Neuronal stem cell (in vitro differentiated cells): ENCODE measurements at regions not wholly inside any gene's neighbourhood (a gene's known extent, or its start where the extent isn't known, plus 50 kb on each side); places are given as distances from the start of the nearest gene placed in this dataset.

Experiments used
- DNase-seq: peaks from one replicate; pipeline ENCODE4 v3.0.0-alpha.2; 2013; ENCODE audit warnings: low spot score
- H2AFZ ChIP-seq: one replicate; pipeline ENCODE4 v1.6.1; 2013; ENCODE audit warnings: mild to moderate bottlenecking, low read length, inconsistent platforms
- H2AK5ac ChIP-seq: 2 replicates; pipeline ENCODE4 v1.6.1; 2013; ENCODE audit warnings: low read depth, mild to moderate bottlenecking, inconsistent platforms, low read length, moderate library complexity, mixed read lengths
- H2BK120ac ChIP-seq: 2 replicates; pipeline ENCODE4 v1.6.1; 2013; ENCODE audit warnings: low read depth, mild to moderate bottlenecking, inconsistent platforms, low read length, moderate library complexity, mixed read lengths
- H2BK12ac ChIP-seq: one replicate; pipeline ENCODE4 v1.6.1; 2013; ENCODE audit warnings: low read length, inconsistent platforms
- H2BK15ac ChIP-seq: 2 replicates; pipeline ENCODE4 v1.6.1; 2013; ENCODE audit warnings: mild to moderate bottlenecking, low read length, inconsistent platforms, mixed read lengths
- H2BK5ac ChIP-seq: one replicate; pipeline ENCODE4 v1.6.1; 2013; ENCODE audit warnings: inconsistent platforms, mild to moderate bottlenecking, low read length, moderate library complexity
- H3K14ac ChIP-seq: one replicate; pipeline ENCODE4 v1.6.1; 2013; ENCODE audit warnings: low read length, inconsistent platforms
- H3K18ac ChIP-seq: 2 replicates; pipeline ENCODE4 v1.6.1; 2013; ENCODE audit warnings: low read length, inconsistent platforms
- H3K23ac ChIP-seq: 2 replicates; pipeline ENCODE4 v1.6.1; 2013; ENCODE audit warnings: low read depth, mild to moderate bottlenecking, mixed read lengths, low read length, inconsistent platforms; ENCODE audit not compliant: poor library complexity
- H3K27ac ChIP-seq: replicated peaks from 3 replicates; pipeline ENCODE4 v1.5.1; 2013; ENCODE audit warnings: low read length, inconsistent platforms
- H3K27me3 ChIP-seq, 3 experiments: 2 replicates each; pipeline ENCODE4 v1.6.1; 2013; ENCODE audit warnings: low read length in 3 of 3, mild to moderate bottlenecking in 2 of 3, inconsistent platforms in 1 of 3, low read depth in 1 of 3, mixed read lengths in 1 of 3, moderate library complexity in 1 of 3; ENCODE audit not compliant: control insufficient read depth in 3 of 3, insufficient read depth in 3 of 3
- H3K36me3 ChIP-seq, 2 donors: replicated peaks in 1 of 2; 2 replicates each; pipeline ENCODE4 v1.6.1; 2013; ENCODE audit warnings: low read length in 2 of 2; ENCODE audit not compliant: control insufficient read depth in 2 of 2, insufficient read depth in 2 of 2
- H3K4ac ChIP-seq: 2 replicates; pipeline ENCODE4 v1.6.1; 2013; ENCODE audit warnings: inconsistent platforms, mild to moderate bottlenecking, low read length, moderate library complexity
- H3K4me1 ChIP-seq, 2 donors: 1 replicate in 1 of 2; 2 replicates in 1 of 2; pipeline ENCODE4 v1.6.1; 2013; ENCODE audit warnings: low read length in 2 of 2, low read depth in 1 of 2; ENCODE audit not compliant: control insufficient read depth in 2 of 2, insufficient read depth in 1 of 2
- H3K4me2 ChIP-seq: one replicate; pipeline ENCODE4 v1.6.1; 2013; ENCODE audit warnings: mild to moderate bottlenecking, low read length, inconsistent platforms; ENCODE audit not compliant: insufficient read depth, poor library complexity, severe bottlenecking
- H3K4me3 ChIP-seq, 2 donors: 2 replicates each; pipeline ENCODE4 v1.5.1; 2013; ENCODE audit warnings: low read length in 2 of 2, mild to moderate bottlenecking in 2 of 2, inconsistent platforms in 1 of 2, moderate library complexity in 1 of 2
- H3K79me1 ChIP-seq: one replicate; pipeline ENCODE4 v1.6.1; 2013; ENCODE audit warnings: low read depth, mild to moderate bottlenecking, inconsistent platforms, low read length, moderate library complexity
- H3K9ac ChIP-seq: one replicate; pipeline ENCODE4 v1.6.1; 2013; ENCODE audit warnings: mild to moderate bottlenecking, low read depth, low read length, inconsistent platforms; ENCODE audit not compliant: poor library complexity
- H3K9me3 ChIP-seq, 2 donors: replicated peaks in 1 of 2; 2 replicates each; pipeline versions ENCODE3 to v1.6.1; 2013; ENCODE audit warnings: low read length in 2 of 2, mild to moderate bottlenecking in 2 of 2, inconsistent platforms in 1 of 2, low read depth in 1 of 2, mixed read lengths in 1 of 2, moderate library complexity in 1 of 2; ENCODE audit not compliant: control insufficient read depth in 2 of 2, insufficient read depth in 1 of 2
- H4K8ac ChIP-seq: one replicate; pipeline ENCODE4 v1.6.1; 2013; ENCODE audit warnings: low read depth, mild to moderate bottlenecking, inconsistent platforms, low read length, moderate library complexity
- H4K91ac ChIP-seq: one replicate; pipeline ENCODE4 v1.6.1; 2013; ENCODE audit warnings: low read length, low read depth, mild to moderate bottlenecking, inconsistent platforms; ENCODE audit not compliant: poor library complexity
- WGBS, 2 donors: extraction: QIAGEN DNeasy Blood & Tissue Kit; methylation state at CpG; one replicate each; pipeline ENCODE4 v1.1.7; 2013; ENCODE audit warnings: missing lambda C conversion rate in 2 of 2, mixed read lengths in 1 of 2; ENCODE audit not compliant: insufficient read length in 2 of 2, insufficient replicate concordance in 1 of 2; ENCODE audit errors: extremely low coverage in 2 of 2; 5-methylcytosine and 5-hydroxymethylcytosine counted together

DNA sequence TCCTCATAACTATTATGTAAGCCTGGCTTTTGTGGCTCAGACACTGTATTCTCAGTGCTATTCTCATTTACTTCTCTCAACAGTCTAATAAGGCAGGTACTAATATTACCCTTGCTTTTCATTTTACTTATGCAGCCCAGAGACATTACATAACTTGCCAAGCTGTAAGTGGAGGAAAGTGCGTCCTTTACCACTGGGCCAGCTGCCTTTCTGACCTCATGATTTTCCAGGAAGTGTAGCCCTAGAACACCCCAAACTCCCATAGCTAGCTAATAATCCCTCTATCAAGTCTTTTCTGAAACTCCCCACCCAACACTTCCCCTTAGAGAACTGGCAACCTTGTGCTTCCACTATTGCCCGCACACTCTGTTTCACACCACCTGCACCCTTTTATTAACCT, 192.9 kb upstream of the HMHB1 start:
- H3K27ac ChIP-seq = no peak overlapping the region
- H2BK120ac ChIP-seq = no peak overlapping the region
- H3K4me3 ChIP-seq = no peak overlapping the region
- no peak overlapping the region for H2BK12ac ChIP-seq
- H3K14ac ChIP-seq = no peak overlapping the region
- no peak overlapping the region for H3K18ac ChIP-seq
- no peaks in the 10 kb centered on the region for H3K27me3 ChIP-seq
- H3K4me1 ChIP-seq = peaks cover 0 to 1% of the 10 kb centered on the region in 2 donors
- no peak overlapping the region for H4K8ac ChIP-seq
- no peak overlapping the region for H2AK5ac ChIP-seq
- no peak overlapping the region for H2BK5ac ChIP-seq
- H3K36me3 ChIP-seq = no peaks in the 10 kb centered on the region
- H4K91ac ChIP-seq = no peak overlapping the region
- H3K9me3 ChIP-seq = no peaks in the 10 kb centered on the region
- DNase-seq = no peak
- no peak overlapping the region for H3K4ac ChIP-seq
- H3K23ac ChIP-seq = no peak overlapping the region
- no peak overlapping the region for H3K9ac ChIP-seq
- no peak overlapping the region for H2AFZ ChIP-seq
- no peaks in the 10 kb centered on the region for H3K79me1 ChIP-seq
- WGBS, 2 donors = no CpG with 5 or more reads among the region's 2 CpGs
- H3K4me2 ChIP-seq = no peak overlapping the region
- no peak overlapping the region for H2BK15ac ChIP-seq

DNA sequence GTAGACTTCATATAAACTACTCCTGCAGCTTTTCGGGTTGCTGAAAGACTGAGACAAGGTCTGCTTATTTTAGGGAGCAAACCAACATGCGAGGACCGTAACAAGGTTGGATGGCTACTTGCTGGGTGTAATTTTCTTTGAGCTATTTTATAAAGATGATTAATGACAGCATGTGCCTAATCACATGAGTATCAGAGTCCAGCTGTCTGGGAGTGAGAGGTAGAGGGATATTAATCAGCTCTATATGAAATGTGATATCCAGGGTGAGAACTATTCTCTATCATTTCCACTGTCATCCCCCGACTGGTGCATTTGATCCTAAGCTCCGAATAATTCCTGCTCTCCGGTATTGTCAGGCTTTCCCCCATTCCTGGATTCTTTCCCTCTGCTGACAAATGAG, 193.8 kb upstream of the HMHB1 start:
- Histone ChIP-seq H4K91ac (no peak overlapping the region), H2BK15ac (no peak overlapping the region), H3K18ac (no peak overlapping the region), H3K36me3 (no peaks in the 10 kb centered on the region), H3K79me1 (no peaks in the 10 kb centered on the region), H3K4me2 (no peak overlapping the region), H3K4me3 (no peak overlapping the region), H2AFZ (no peak overlapping the region), H3K4ac (no peak overlapping the region), H3K4me1 (peaks cover 0 to 1% of the 10 kb centered on the region in 2 donors), H4K8ac (no peak overlapping the region), H3K9ac (no peak overlapping the region), H2BK5ac (no peak overlapping the region), H3K27ac (no peak overlapping the region), H3K9me3 (no peaks in the 10 kb centered on the region), H3K23ac (no peak overlapping the region), H3K27me3 (no peaks in the 10 kb centered on the region), H2BK120ac (no peak overlapping the region), H2AK5ac (no peak overlapping the region), H3K14ac (no peak overlapping the region), H2BK12ac (no peak overlapping the region)
- WGBS, 2 donors = no CpG with 5 or more reads among the region's 6 CpGs
- no peak for DNase-seq

DNA sequence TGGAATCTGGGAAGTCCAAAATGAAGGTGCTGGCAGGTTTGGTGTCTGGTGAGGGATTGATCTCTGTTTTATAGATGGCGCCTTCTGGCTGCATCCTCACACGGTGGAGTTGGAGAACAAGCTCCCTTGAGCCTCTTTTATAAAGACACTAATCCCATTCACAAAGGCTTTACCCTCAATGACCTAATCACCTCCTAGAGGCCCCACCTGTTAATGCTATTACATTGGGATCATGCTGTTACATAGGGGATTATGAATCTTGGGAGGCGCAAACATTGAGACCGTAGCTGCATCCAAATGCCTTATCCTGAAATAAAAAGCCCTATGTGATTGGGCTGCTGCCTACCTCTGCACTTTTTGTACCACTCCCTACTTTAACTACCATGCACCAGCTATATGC, 197.1 kb upstream of the HMHB1 start:
- H3K18ac ChIP-seq = no peak overlapping the region
- no peak overlapping the region for H2BK15ac ChIP-seq
- H3K36me3 ChIP-seq = no peaks in the 10 kb centered on the region
- H3K23ac ChIP-seq = no peak overlapping the region
- peaks cover 0 to 1% of the 10 kb centered on the region in 2 donors for H3K4me1 ChIP-seq
- H3K9me3 ChIP-seq = no peaks in the 10 kb centered on the region
- no CpG with 5 or more reads among the region's 4 CpGs for WGBS, 2 donors
- no peaks in the 10 kb centered on the region for H3K79me1 ChIP-seq
- no peak overlapping the region for H2AK5ac ChIP-seq
- H2BK5ac ChIP-seq = no peak overlapping the region
- H3K4me2 ChIP-seq = no peak overlapping the region
- no peak overlapping the region for H3K14ac ChIP-seq
- no peak overlapping the region for H3K4ac ChIP-seq
- H4K8ac ChIP-seq = no peak overlapping the region
- peak; percentile 23 for DNase-seq
- no peak overlapping the region for H2BK120ac ChIP-seq
- H4K91ac ChIP-seq = no peak overlapping the region
- no peak overlapping the region for H2AFZ ChIP-seq
- H2BK12ac ChIP-seq = no peak overlapping the region
- no peak overlapping the region for H3K27ac ChIP-seq
- no peak overlapping the region for H3K4me3 ChIP-seq
- no peak overlapping the region for H3K9ac ChIP-seq
- H3K27me3 ChIP-seq = no peaks in the 10 kb centered on the region

DNA sequence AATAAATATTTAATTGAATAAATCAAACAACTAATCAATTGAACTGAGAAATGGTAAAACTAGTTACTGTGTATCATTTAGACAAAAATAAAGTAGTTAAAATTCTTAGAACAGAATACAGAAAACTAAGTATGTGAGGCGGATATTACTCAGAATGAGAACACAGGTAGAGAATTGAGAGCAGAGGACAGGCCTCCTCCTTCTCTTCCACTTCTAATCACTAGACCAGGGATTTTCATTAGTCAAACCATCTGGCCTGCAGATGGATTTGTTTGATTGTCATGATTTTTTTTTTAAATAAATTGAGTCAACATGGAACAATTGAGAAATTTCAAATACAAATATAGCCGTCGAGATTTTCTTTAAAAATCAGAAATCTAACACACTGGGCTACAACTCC, 198.6 kb upstream of the HMHB1 start:
- H4K91ac ChIP-seq = no peak overlapping the region
- H2AFZ ChIP-seq = no peak overlapping the region
- no peaks in the 10 kb centered on the region for H3K9me3 ChIP-seq
- H2BK12ac ChIP-seq = no peak overlapping the region
- no peak overlapping the region for H4K8ac ChIP-seq
- no peak overlapping the region for H3K18ac ChIP-seq
- H2BK120ac ChIP-seq = no peak overlapping the region
- H3K9ac ChIP-seq = no peak overlapping the region
- peaks cover 0 to 1% of the 10 kb centered on the region in 2 donors for H3K4me1 ChIP-seq
- H3K14ac ChIP-seq = no peak overlapping the region
- H3K23ac ChIP-seq = no peak overlapping the region
- H3K79me1 ChIP-seq = no peaks in the 10 kb centered on the region
- no peak overlapping the region for H2AK5ac ChIP-seq
- WGBS, 2 donors = no CpG with 5 or more reads among the region's 3 CpGs
- H3K4me2 ChIP-seq = no peak overlapping the region
- no peak overlapping the region for H3K4me3 ChIP-seq
- no peak overlapping the region for H2BK5ac ChIP-seq
- no peak overlapping the region for H2BK15ac ChIP-seq
- H3K4ac ChIP-seq = no peak overlapping the region
- DNase-seq = no peak
- H3K27me3 ChIP-seq = no peaks in the 10 kb centered on the region
- no peak overlapping the region for H3K27ac ChIP-seq
- no peaks in the 10 kb centered on the region for H3K36me3 ChIP-seq
